HG02571 (cell line): ENCODE measurements at regions not wholly inside any gene's neighbourhood (a gene's known extent, or its start where the extent isn't known, plus 50 kb on each side); places are given as distances from the start of the nearest gene placed in this dataset.

Experiments used
- ATAC-seq: cut with Tn5 transposase; IDR thresholded peaks from one replicate; pipeline ENCODE4 v1.9.1; 2021; ENCODE audit warnings: mild to moderate bottlenecking, moderate library complexity; ENCODE audit not compliant: unreplicated experiment

DNA sequence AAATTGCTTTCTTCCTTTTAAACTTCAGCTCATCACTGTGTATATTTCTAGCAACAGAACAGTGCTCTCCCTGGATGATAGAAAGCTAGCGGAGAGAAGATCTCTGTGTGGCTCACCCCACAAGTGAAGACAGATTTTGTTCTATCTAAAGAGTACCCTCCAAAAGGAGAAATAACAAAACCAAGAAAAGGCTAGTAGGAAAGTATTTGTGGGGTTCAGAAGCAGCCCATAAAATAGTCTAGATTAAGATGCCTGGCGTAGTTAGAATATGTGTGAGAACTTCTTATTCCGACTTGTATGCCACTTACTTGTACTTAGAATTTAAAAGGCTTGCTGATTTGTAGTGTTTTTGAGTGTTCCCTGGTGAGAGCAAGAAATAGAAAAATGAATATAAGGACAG lies 214.9 kb upstream of the IL12A start:
- no peak for ATAC-seq

DNA sequence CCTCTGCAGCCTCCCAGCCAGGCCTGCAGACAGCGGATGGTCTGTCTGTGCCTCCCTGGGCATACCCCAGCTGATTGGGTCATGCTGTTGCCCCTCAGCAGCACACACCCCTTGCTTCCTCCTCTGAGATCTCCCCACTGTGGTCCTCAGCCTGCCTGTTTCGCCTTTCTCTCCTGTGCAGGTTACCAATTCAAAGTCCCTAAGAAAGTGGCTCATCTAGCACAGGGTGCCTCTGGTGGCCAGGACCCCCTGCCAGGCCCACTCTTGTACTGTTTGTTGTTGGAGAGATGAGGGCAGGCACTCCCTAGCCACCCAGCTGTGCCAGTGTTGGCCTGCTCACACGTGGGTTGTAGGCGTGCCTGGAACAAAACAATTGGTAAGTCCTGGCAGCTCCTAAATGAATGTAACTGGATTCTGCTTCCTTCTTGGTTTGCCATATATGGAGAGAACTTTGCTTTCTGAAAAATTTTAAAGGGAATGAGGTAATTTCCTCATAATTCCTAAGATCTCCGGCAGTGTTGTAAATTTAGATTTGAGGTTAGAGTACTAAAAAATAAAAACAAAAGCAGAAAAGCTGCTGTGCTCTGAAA lies 213.2 kb upstream of the IL12A start:
- no peak for ATAC-seq

DNA sequence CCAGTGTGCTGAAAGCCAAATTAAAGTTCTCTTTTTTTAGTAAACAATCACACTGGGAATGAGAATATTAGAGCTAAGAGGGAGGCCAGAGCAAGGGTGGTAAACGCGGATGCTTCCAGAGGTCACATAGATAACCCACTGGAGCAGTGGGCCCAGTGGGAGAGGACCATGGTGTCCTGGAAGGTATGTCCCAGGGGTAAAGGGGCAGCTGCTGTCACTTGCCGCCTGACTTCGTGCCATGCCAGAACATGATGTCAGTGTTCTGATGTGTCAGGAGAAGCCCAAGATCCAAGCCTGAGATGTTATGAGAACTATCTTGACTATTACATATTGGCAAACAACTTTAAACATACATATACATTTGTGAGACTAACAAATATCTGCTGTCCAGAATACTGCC lies 211.9 kb upstream of the IL12A start:
- ATAC-seq = no peak

DNA sequence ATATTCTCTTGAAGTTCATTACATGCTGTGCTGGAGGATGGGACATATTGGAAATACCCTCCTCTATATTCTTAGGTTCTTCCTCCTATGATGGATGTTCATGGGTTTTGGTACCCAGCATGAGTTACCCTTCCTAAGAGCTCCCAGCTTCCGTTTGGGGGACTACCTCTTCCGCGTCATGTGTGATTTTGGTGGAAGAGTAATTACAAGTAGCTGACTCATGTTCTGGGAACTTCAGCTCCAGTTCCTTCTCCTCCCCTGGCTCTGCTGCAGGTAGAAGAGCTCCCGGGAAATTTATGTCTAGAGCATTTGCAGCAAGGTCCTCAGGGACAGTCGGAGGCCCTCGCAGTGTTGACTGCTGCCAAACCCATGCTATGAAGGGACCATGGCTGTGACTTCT lies 208.8 kb upstream of the IL12A start:
- ATAC-seq = no peak

DNA sequence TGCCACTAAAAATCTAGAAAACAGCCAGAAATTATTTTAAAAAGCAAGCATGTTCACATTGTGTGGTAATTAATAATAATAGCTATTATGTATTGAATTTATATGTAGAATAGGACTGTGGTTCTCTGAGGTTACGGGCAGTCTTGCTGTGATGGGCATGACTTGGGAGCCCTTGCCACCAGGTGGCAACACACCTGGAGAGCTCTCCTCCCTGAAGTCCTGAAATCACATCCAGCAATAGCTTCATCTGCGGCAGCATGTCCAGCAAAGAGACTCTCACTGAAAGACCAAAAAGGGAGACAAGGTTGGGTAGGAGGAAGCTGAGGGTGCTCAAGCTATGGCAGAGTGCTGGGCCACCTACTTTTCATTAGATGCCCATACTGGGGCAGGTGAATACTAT lies 206.8 kb upstream of the IL12A start:
- ATAC-seq = no peak

DNA sequence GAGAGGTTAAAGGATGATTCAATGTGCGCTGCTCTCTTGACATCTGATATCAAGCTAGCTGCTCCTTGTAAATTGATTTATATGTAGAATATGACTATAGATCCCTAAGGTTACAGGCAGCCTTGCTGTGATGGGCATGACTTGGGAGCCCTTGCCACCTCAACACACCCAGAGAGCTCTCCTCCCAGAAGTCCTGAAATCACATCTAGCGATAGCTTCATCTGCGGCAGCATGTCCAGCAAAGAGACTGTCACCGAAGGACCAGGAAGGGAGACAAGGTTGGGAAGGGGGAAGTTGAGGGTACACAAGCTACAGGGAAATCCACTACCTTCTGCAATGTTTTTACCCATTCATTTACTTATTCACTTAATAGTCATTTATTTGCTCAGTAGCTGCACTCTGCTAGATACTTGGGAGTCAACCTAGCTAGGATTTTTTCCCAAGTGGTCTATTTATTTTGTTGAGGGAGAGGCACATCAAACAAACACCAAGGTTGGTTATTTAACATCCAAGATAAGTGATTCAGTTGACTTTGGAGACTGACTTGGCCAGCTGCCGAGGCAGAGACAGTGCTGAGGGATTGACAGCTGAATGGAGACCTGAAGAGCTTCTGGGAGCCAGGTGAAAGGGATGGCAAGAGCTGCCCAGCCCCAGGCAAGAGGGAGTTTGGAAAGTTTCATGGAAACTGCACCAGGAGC lies 205.8 kb upstream of the IL12A start:
- ATAC-seq = no peak

DNA sequence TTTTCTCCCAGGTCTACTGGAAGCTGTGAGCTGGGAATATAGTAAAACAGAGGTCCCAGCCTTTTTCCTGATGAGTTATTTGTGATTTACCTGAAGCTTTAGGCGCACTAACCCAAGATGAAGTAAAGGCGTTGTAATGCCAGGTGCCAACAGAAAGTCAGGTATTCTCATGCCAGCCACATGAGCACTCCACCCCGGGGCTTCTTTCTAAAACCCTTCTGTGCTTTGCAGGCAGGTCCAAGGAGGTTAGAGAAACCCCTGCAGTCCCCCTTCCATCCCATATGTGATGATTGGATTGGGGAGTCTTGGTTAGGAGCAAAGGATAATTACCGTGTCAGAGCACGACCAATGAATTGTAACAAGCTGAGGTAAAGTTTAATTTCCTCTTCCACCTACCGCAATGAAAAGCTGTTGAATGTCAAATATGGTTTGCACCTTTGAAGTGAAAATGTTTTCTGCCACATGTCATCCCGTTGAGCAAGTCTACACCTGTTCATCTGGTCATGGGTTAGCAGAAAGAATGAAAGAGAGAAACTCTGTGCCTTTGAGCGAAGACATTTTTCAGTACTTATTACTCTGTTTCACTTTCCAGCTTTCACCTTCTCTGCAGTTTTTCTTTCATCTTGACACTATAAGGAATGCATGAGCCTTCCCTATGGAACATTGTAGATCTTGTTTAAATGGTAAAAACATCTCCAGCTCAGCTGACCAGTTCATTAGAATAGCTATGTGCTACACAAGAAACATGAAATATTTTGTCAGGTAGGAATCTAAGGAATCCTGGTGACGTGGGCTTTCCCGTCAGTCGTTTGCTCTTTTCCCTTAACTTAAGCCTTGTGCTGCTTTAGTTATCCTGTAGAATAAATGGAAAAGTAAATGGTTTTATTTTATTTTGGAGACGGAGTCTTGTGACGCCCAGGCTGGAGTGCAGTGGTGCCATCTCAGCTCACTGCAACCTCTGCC lies 204.6 kb upstream of the IL12A start:
- no peak for ATAC-seq

DNA sequence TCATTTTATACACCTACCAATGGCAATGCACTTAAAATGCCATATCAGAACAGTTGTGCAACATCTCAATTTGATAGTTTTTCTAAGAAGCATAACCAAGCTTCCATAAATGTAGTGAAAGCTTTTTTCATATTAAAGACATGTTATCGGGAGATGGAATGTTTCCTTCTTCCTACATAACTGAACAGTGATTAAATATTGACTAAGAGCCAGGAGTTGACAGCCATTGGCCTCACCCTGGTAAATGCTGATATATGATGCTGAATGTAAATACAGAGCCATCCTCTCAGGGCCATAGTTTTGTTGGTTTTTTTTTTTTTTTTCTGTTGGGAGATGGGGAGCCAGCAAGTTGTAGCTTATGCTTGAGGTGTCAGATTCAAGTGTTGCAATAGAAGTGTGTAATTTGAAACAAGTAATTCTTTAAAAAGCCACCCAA lies 203.3 kb upstream of the IL12A start:
- ATAC-seq = no peak

DNA sequence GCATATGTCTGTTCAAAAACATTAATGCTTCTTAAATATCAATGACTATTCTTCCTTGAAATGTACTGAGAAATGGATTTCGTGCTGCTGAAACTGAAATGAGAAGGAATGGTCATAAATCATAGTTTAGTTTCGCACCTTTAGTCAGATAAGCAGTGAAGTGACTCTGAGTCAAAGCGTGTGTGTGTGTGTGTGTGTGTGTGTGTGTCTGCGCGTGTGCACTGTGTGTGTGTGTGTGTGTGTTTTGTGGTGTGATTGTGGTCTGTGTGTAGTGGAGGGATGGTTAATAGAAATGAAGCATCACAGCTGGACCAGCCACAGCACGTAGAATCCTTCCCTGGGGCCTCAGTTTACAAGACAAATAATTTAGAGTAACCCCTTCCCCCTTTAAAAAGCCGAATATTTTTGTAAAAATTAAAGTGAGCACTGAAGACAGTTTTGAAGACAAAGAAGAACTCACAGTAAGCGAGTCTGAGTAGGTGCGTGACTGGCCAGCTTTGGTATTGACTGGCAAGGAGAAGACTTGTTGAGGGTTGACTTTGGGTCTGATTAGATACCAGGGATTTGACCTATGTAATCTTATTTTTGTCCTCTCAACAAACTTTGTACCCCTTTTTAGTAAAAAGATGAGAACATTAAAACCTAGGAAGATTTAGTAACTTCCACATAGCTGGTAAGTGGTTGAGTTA lies 202.0 kb upstream of the IL12A start:
- no peak for ATAC-seq

DNA sequence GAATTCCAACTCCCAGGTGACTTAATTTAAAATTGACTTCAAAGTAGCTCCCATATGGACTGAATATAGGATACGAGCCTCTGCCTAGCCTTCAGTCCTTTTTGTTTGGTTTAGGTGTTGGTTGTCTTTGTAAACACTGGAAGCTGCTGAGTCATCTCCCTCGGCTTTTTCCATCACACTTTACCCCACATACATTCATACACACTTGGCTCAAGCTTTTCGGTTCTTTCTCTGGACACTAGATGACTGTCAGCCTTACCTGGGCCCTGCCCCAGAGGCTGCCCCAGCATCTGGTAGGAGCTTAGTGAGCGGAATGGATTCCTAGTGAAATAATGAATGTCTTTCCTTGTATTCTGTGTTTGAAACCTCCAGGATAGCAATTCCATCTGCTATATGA lies 201.5 kb upstream of the IL12A start:
- no peak for ATAC-seq

DNA sequence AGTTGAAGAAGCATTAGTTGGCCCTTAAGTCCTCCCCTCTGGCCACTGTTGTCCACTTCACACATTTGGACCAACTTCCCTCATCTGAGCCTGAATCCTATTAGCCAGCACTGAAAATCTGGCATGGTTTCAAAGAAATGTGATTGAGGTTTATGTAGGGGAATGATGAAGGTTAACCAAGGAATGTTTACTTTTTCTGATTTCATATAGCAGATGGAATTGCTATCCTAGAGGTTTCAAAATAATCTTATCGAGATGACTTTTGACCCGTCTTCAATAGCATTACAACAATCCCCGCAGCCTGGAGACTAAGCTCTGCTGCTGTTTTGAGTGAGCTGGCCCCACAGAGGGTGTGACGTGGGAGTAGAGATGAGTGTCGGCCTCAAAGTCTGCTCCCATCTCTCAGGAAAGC lies 200.8 kb upstream of the IL12A start:
- no peak for ATAC-seq

DNA sequence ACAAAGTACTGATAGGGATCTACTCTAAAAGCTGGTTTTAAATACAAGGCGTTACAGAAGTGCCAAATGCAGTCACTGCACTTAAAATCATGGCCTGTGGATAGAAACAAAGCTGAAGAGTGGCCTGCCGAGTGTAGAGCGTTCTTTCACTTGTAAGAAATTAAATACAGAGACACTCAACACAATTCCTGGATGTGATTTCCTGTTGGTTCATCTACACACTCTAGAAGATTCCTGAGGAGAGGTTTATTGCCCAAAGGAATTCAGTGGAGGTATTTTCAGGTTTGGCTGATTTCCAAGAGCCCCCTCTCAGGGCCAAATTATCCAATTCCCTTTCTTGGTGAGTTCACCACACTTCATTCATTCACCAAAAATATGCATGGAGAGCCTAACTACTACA lies 200.3 kb upstream of the IL12A start:
- no peak for ATAC-seq

DNA sequence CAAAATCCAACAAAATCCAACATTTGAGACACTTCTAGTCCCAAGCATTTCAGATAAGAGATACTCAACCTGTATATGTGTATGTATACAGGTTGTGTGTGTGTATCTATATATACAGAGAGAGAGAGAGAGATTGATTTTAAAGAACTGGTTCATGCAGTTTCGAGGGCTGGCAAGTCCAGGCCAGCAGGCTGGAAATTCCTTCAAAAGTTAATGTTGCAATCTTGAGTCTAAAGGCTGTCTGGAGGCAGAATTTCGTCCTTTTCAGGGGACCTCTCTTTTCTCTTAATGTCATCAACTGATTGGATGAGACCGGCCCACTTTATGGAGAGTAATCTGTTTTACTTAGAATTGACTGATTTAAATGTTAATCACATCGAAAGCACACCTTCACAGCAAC lies 199.6 kb upstream of the IL12A start:
- no peak for ATAC-seq

DNA sequence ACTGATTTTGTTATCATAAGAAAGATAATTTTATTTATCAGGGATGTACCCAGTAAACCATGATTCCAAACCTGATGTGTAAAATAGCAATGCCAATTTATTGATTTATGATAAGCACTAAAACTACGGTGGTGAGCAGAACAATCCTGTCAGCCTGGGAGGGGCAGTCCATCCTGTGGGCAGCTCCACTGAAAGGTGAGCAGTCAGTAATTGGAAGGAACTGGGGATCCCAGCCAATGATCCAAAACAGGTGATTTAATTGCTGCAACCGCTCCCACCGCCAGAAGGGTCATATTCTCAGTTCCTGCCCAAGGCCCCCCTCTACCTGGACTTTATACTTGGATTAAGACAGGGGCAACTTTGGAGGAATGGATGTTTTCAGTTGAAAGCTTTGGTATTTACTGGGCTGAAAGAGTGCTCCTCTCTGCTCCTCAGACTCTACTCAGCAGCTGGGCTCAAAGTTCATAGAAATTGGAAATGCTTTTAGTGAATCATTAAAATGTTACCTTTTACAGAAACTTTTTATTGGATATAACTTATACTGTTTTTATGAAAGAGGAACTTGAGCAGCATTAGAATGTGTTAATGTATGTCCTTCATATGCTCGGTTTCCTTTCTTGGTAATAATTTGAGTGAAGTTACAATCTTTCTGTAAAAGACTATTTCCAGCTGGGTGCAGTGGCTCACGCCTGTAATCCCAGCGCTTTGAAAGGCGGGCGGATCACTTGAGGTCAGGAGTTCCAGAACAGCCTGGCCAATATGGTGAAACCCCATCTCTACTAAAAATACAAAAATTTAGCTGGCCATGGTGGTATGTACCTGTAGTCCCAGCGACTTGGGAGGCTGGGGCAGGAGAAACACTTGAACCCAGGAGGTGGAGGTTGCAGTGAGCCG lies 198.6 kb upstream of the IL12A start:
- no peak for ATAC-seq

DNA sequence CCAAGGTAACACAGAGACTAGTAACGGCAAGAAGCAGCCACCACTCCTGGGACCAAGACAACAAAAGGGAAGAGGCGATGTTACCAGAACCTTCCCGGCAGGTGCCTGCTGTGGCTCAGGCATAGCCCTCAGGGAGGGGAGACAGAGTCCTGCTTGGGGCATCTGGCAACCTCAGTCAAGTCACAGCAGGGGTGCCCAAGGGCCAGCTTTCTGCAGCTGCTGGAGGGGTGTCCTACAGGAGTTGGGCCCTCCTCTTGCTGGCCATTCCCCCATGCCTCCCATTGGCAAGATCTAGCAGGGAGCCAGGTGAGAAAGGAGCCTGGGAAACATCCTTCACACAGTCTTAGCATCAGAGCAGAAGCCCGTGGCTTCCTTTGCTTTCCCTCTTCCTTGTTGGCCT lies 197.3 kb upstream of the IL12A start:
- ATAC-seq = no peak

DNA sequence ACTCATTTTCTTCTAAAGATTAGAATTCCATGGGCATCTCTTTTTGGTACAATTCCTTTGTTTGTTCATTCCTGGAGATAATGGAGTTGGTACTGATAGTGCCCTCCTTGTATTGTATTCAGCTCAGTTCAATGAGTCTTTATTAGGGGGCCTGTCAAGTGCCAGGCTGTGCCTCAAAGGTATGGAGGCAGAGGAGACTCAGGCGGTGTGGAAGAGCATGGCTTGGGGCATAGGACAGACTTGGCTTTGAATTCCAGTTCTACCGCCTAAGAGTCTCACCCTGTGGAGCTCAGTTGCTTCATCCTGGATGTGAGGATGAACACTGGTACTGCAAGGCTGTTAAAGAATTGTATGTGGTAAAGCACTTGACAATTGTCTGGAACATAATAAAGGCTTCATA lies 196.6 kb upstream of the IL12A start:
- ATAC-seq = no peak

DNA sequence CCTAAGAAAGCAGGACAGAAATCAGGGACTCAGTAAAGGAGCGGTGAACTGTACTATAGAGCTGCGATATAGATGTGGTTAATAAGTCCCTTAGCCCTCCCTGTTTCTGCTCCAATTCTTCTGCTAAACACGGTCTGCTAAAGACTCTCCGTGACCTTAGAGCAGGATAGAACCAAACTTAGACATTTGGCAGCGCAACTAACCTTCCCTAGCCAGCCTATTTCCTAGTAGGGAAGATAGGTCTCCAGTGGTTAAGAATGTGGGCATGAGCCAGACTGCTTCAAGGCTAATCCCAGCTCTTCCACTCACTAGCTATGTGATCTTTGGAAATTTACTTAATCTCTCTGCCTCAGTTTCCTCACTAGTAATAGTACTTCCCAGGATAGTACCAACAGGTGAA lies 193.6 kb upstream of the IL12A start:
- no peak for ATAC-seq

DNA sequence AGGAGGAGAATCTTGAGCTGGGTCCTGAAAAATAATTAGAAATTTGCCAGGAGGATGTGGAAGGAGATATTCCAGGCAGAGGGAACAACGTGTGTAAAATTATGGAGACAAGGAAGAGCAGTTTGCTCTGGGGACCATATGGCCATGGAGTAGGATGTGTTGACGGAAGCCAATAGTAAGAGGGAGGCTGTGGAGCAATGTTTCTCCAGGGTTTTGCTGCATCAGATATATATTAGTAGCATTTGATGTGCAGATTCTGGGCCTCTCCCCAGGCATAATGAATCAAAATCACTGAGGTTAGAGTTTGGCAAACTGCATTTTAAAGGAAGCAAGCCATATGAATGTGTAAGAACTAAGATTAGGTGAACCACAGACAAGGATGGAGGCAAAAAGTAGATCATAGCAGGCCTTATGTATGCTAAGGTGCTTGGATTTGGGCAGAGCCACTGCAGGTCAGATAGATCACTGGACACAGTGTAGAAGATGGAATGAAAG lies 192.9 kb upstream of the IL12A start:
- ATAC-seq = no peak

DNA sequence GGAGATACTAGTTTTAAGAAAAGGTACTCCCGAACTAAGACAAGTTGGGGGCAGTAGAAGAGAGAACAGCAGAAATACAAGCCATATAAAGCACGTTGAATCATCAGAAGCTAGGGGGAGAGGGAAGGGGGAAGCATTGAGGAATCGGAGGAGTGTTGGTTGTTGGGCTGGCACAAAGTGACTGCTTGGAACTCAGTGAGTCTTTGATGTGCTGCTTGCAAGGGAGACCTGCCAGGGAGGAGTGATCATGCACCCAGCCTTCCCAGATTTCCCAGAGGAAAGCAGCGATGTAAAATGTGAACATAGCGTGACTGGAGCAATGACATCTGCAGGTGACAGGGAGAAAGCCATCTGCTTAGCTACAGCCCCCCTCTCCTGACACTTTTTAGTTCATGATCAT lies 192.4 kb upstream of the IL12A start:
- no peak for ATAC-seq

DNA sequence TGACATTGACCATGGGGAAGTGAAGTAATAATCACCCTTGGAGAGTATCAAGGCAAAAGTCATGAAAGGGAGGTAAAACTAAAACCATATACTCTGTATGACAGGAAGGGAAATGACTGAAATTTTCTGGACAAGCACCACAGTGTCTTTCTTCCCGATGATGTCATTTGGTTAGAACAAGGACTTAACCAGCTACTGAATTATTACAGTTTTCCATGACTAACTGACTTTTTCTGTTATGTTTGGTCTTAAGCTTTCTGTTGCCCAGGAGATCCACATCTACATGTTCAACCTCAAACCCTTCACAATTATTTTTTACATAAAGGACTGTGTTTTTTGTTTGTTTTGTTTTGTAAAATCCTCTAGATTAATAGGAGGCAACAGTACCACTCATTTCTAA lies 191.9 kb upstream of the IL12A start:
- ATAC-seq = no peak
